AG04450 (cell line): ENCODE measurements at regions not wholly inside any gene's neighbourhood (a gene's known extent, or its start where the extent isn't known, plus 50 kb on each side); places are given as distances from the start of the nearest gene placed in this dataset.
"Not testable (repeated sequence)": the region's sequence is repeated elsewhere in the genome, so short reads cannot be mapped to it uniquely, and the experiment has no call there.

Experiments used
- CTCF ChIA-PET: fragments of 300-600, 350-600 bp; formaldehyde crosslinking; extraction: SDS; loops from one replicate; lab custom pipeline; 2022; ENCODE audit warnings: antibody characterized with exemption, inconsistent platforms; lab: Charles Lee
- POLR2A ChIA-PET: fragments of 350-600 bp; formaldehyde crosslinking; extraction: SDS; loops from one replicate; lab custom pipeline; 2021; ENCODE audit warnings: antibody characterized with exemption, inconsistent platforms; lab: Yijun Ruan, JAX
- DNase-seq: peaks from one replicate; pipeline ENCODE4 v3.0.0-alpha.2; 2011; ENCODE audit warnings: low read depth, low spot score
- H3K27ac ChIP-seq: one replicate; pipeline ENCODE4 v1.5.1; 2012; ENCODE audit warnings: low read depth, low read length, control low read depth
- H3K27me3 ChIP-seq: one replicate; pipeline ENCODE4 v1.6.0; 2012; ENCODE audit warnings: low read length; ENCODE audit not compliant: control insufficient read depth, insufficient read depth
- H3K4me3 ChIP-seq: 2 replicates; pipeline ENCODE4 v1.5.1; 2011; ENCODE audit warnings: mild to moderate bottlenecking, low read depth, low read length, control low read depth
- H3K9me3 ChIP-seq: 2 replicates; pipeline ENCODE4 v1.5.1; 2012; ENCODE audit warnings: low read length; ENCODE audit not compliant: control insufficient read depth, insufficient read depth
- TF ChIP-seq, protein P1 (sequence below): IDR thresholded peaks from 2 replicates; pipeline ENCODE4 v1.5.1; 2011; ENCODE audit warnings: low read depth, low read length, control low read depth, inconsistent platforms

DNA sequence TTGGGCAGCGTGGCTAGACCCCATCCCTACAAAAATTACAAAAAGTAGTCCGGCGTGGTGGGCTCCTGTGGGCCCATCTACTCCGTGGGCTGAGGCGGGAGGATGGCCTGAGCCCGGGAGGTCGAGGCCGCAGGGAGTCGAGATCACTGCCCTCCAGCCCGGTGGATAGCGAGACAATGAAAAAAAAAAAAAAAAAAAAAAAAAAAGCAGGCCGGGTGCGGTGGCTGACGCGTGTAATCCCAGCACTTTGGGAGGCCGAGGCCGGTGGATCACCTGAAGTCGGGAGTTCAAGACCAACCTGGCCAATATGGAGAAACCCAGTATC, 110.5 kb upstream of the LPCAT1 start:
- no peak for DNase-seq
- H3K9me3 ChIP-seq: peaks cover 8% of the 10 kb centered on the region; the same call in 1 of the 2 replicates
- peak overlapping the region; percentile 50 for H3K4me3 ChIP-seq
- TF ChIP-seq, protein P1, sequence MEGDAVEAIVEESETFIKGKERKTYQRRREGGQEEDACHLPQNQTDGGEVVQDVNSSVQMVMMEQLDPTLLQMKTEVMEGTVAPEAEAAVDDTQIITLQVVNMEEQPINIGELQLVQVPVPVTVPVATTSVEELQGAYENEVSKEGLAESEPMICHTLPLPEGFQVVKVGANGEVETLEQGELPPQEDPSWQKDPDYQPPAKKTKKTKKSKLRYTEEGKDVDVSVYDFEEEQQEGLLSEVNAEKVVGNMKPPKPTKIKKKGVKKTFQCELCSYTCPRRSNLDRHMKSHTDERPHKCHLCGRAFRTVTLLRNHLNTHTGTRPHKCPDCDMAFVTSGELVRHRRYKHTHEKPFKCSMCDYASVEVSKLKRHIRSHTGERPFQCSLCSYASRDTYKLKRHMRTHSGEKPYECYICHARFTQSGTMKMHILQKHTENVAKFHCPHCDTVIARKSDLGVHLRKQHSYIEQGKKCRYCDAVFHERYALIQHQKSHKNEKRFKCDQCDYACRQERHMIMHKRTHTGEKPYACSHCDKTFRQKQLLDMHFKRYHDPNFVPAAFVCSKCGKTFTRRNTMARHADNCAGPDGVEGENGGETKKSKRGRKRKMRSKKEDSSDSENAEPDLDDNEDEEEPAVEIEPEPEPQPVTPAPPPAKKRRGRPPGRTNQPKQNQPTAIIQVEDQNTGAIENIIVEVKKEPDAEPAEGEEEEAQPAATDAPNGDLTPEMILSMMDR: no peak
- POLR2A ChIA-PET: no interaction called here
- no peak overlapping the region for H3K27ac ChIP-seq
- CTCF ChIA-PET: no interaction called here
- peaks cover 41% of the 10 kb centered on the region for H3K27me3 ChIP-seq

DNA sequence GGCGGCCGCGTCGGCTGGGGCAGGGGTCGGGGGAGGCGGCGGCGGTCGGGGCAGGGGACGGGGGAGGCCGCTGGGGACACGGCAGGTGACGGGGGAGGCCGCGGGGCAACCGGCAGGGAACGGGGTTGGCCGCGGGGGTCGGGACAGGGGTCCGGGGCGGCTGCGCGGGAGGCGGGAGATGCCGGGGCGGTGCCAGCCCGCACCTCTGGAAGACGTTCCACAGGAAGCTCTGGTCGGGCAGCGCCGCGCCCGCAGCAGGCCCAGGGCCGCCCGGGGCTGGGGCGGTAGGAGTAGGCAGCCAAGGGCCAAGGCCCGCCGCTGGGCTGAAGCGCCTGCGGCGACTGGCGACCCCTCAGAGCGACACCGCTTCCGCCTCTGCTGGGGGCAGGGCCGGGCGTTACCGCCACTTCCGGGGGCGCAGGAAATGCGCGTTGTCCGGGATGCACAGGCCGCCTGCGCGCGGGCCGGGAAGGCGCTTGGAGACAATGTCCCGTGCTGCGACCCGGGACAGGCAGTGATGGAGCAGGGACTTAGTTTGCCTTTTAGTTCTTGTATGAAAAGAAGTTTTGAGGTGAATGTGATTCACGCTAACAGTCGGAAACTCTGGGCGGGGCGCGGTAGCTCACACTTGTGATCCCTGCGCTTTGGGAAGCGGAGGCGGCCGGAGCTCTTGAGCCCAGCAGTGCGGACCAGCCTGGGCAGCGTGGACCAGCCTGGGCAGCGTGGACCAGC, 110.0 kb upstream of the LPCAT1 start:
- ChIA-PET POLR2A (no interaction called here), CTCF (no interaction called here)
- peak overlapping the region; percentile 55 for H3K4me3 ChIP-seq
- DNase-seq: no peak
- H3K27me3 ChIP-seq: peaks cover 36% of the 10 kb centered on the region
- TF ChIP-seq, protein P1: no peak
- peaks cover 8% of the 10 kb centered on the region; the same call in 1 of the 2 replicates for H3K9me3 ChIP-seq
- H3K27ac ChIP-seq: no peak overlapping the region

DNA sequence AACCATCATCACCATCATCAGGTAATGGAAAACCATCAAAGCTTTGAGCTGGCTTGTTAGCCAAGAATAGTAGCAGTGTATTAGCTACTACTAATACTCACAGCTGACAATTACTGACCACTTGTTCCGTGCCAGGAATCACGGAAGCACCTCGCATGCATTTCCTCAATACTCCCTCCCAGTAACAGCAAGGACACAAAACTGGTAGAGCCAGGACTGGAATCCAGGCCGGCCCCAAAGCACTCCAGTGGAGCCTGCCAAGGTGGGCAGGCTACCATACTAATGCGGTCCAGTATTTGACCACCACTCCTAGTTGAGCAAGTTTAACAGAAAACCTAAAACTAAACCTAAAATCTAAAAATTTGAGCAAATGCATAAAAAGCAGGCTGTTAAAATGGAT, 107.2 kb upstream of the LPCAT1 start:
- CTCF ChIA-PET, POLR2A ChIA-PET, H3K9me3 ChIP-seq, DNase-seq, H3K4me3 ChIP-seq, H3K27ac ChIP-seq: not testable (repeated sequence)
- H3K27me3 ChIP-seq: peaks cover 15% of the 10 kb centered on the region

DNA sequence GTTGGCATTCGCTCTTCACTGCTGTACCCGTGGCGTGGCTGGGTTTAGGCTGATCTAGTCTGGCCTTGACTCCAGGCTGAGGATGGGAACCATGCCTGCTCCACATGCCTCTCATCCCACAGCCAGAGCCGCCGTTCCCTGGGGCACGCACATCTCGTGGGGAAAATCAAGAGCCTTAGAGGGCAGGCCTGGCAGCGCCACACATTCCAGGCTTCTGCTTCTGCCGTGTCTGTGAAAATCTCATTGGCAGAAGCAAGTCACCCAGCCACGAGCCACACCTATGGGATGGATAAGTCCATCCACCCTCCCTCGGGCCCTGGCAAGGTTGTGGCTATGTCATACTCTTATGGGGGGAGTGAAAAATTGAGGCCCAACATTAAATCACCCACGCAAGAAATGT, 102.6 kb upstream of the LPCAT1 start:
- H3K4me3 ChIP-seq, DNase-seq, POLR2A ChIA-PET, H3K27ac ChIP-seq: not testable (repeated sequence)
- Histone ChIP-seq H3K9me3 (peaks cover 29% of the 10 kb centered on the region), H3K27me3 (peaks cover 20% of the 10 kb centered on the region)
- CTCF ChIA-PET: interaction anchor here (0.6 kb wide), 1 partner anchor 1257 kb away, joined by 6 read pairs; no protein-coding TSS in a partner anchor

DNA sequence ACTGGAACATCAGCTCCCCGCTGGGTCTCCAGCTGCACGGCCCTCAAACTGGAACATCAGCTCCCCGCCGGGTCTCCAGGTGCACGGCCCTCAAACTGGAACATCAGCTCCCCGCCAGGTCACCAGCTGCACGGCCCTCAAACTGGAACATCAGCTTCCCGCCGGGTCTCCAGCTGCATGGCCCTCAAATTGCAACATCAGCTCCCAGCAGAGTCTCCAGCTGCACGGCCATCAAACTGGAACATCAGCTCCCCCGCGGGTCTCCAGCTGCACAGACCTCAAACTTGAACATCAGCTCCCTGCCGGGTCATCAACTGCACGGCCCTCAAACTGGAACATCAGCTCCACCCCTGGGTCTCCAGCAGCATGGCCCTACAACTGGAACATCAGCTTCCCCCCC, 95.8 kb upstream of the LPCAT1 start:
- Histone ChIP-seq H3K27me3 (peaks cover 32% of the 10 kb centered on the region), H3K9me3 (peaks cover 50% of the 10 kb centered on the region)
- H3K27ac ChIP-seq, H3K4me3 ChIP-seq, DNase-seq, CTCF ChIA-PET, POLR2A ChIA-PET: not testable (repeated sequence)

DNA sequence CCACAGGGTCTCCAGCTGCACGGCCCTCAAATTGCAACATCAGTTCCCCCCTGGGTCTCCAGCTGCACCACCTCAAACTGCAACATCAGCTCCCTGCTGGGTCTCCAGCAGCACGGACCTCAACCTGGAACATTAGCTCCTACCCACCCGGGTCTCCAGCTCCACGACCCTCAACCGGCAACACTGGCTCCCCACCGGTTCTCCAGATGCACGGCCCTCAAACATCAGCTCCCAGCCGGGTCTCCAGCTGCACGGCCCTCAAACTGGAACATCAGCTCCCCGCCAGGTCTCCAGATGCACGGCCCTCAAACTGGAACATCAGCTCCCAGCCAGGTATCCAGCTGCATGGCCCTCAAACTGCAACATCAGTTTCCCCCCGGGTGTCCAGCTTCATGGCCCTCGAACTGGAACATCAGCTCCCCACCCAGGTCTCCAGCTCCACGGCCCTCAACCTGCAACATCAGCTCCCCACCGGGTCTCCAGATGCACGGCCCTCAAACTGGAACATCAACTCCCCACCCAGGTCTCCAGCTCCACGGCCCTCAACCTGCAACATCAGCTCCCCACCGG, 94.6 kb upstream of the LPCAT1 start:
- CTCF ChIA-PET, DNase-seq, H3K4me3 ChIP-seq, H3K27ac ChIP-seq, POLR2A ChIA-PET: not testable (repeated sequence)
- Histone ChIP-seq H3K27me3 (peaks cover 26% of the 10 kb centered on the region), H3K9me3 (peaks cover 41% of the 10 kb centered on the region)

DNA sequence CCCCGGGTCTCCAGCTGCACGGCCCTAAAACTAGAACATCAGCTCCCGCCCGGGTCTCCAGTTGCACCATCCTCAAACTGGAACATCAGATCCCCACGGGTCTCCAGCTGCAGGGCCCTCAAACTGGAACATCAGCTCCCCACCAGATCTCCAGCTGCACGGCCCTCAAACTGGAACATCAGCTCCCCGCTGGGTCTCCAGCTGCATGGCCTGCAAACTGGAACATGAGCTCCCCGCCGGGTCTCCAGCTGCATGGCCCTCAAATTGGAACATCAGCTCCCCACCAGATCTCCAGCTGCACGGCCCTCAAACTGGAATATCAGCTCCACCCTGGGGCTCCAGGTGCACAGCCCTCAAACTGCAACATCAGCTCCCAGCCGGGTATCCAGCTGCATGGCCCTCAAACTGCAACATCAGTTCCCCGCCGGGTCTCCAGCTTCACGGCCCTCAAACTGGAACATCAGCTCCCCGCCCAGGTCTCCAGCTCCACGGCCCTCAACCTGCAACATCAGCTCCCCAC, 93.5 kb upstream of the LPCAT1 start:
- H3K27ac ChIP-seq, H3K4me3 ChIP-seq, CTCF ChIA-PET, POLR2A ChIA-PET, DNase-seq: not testable (repeated sequence)
- Histone ChIP-seq H3K27me3 (peaks cover 28% of the 10 kb centered on the region), H3K9me3 (peaks cover 35% of the 10 kb centered on the region)

DNA sequence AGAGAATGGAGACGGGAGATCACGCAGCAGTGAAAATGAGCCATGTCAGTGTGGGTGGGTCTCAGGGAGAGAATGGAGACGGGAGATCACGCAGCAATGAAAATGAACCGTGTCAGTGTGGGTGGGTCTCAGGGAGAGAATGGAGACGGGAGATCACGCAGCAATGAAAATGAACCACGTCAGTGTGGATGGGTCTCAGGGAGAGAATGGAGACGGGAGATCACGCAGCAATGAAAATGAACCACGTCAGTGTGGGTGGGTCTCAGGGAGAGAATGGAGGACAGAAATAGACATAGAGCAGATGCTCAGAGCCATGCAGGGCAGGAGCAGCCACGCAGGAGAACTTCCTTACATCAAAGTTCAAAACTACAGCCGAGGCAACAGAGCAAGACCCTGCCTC, 89.8 kb upstream of the LPCAT1 start:
- H3K27ac ChIP-seq, H3K4me3 ChIP-seq, H3K9me3 ChIP-seq, DNase-seq, CTCF ChIA-PET, POLR2A ChIA-PET: not testable (repeated sequence)
- peaks cover 19% of the 10 kb centered on the region for H3K27me3 ChIP-seq

DNA sequence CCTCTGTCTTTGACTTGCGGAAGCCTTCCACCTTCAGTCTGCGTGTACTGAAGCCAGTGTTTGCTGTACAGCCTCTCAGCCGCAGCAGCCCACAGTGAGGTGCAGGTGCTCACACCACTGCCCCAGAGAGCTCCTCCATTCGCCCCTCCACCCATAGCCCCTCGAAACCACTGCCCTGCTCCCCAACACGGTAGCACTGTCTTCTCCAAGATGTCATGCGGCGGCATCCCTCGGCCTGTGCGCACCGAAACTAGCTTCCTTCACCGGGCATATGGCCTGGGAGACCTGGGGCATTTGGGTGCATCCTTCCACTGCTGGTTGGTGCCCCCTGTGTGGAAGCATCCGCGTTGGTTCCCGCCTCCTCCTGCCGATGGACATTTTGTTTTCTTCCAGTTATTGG, 86.8 kb upstream of the LPCAT1 start:
- CTCF ChIA-PET, POLR2A ChIA-PET: not testable (repeated sequence)

DNA sequence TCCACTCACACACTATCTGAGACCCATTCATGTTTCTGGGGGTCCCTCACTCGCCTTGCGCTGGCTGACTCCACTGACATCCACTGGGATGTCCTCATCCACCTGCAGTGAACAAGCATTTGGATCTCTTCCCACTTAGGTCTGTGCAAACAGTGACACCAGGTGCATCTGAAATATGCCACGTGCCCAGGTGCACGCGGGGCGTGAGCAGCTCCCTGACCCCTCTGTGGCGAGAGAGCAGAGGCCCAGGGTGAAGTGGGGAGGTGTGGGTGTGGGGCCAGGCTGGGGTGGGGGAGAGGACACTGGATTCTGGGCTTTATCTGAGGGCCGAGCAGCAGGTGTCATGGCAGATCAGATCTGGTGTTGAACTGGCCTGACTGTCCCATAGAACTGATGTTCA, 85.4 kb upstream of the LPCAT1 start:
- H3K4me3 ChIP-seq, CTCF ChIA-PET, DNase-seq, H3K9me3 ChIP-seq, H3K27ac ChIP-seq, POLR2A ChIA-PET: not testable (repeated sequence)
- H3K27me3 ChIP-seq: peaks cover 27% of the 10 kb centered on the region

More for the DNA sequence above, 86.8 kb upstream of the LPCAT1 start:
- H3K27me3 ChIP-seq: peaks cover 24% of the 10 kb centered on the region
- not testable (repeated sequence) for H3K4me3 ChIP-seq, H3K9me3 ChIP-seq, DNase-seq, H3K27ac ChIP-seq
